HepG2 (cell line): ENCODE measurements at regions not wholly inside any gene's neighbourhood (a gene's known extent, or its start where the extent isn't known, plus 50 kb on each side); places are given as distances from the start of the nearest gene placed in this dataset.

Experiments used
- BORCS8-MEF2B ChIP-seq: sonication (generic); formaldehyde crosslinking; IDR thresholded peaks from 2 replicates; pipeline ENCODE4 v1.8.0; 2022; ENCODE audit warnings: mild to moderate bottlenecking, missing genetic modification reagents
- CBX1 ChIP-seq: IDR thresholded peaks from one replicate; pipeline ENCODE4 v1.6.1; 2016; ENCODE audit warnings: antibody characterized with exemption, low read depth
- CEBPG ChIP-seq: IDR thresholded peaks from 2 replicates; pipeline ENCODE4 v1.6.1; 2016
- DRAP1 ChIP-seq: IDR thresholded peaks from 2 replicates; pipeline ENCODE4 v1.6.1; 2016; ENCODE audit warnings: missing genetic modification reagents, missing compliant biosample characterization
- GABPA ChIP-seq, 2 experiments: IDR thresholded peaks; 2 replicates each; pipeline ENCODE4 v1.6.1; 2011 to 2016; ENCODE audit warnings: low read depth in 2 of 2, low read length in 1 of 2, missing biosample characterization in 1 of 2, missing genetic modification characterization in 1 of 2
- GATA4 ChIP-seq: sonication (generic); IDR thresholded peaks from 2 replicates; pipeline ENCODE4 v1.6.1; 2016; ENCODE audit warnings: antibody characterized with exemption, low read depth, borderline replicate concordance
- HOXA5 ChIP-seq: sonication (generic); formaldehyde crosslinking; IDR thresholded peaks from 2 replicates; pipeline ENCODE4 v1.4.0; 2020; ENCODE audit warnings: missing genetic modification reagents
- MEF2D ChIP-seq: sonication (generic); formaldehyde crosslinking; IDR thresholded peaks from 2 replicates; pipeline ENCODE4 v1.5.1; 2020; ENCODE audit warnings: mild to moderate bottlenecking, missing genetic modification reagents
- POLR2G ChIP-seq: fragments of 200-400 bp; formaldehyde crosslinking; IDR thresholded peaks from 2 replicates; pipeline ENCODE4 v1.6.1; 2018; ENCODE audit warnings: mild to moderate bottlenecking, low read depth, low read length, moderate library complexity
- PRPF4 ChIP-seq: fragments of 200-400 bp; formaldehyde crosslinking; IDR thresholded peaks from 2 replicates; pipeline ENCODE4 v1.6.1; 2016; ENCODE audit warnings: low read length, low read depth; ENCODE audit not compliant: poor library complexity, severe bottlenecking
- RNF219 ChIP-seq: sonication (generic); formaldehyde crosslinking; IDR thresholded peaks from 2 replicates; pipeline ENCODE4 v1.5.0; 2020; ENCODE audit warnings: mild to moderate bottlenecking, missing genetic modification reagents
- SALL1 ChIP-seq: sonication (generic); formaldehyde crosslinking; IDR thresholded peaks from 2 replicates; pipeline ENCODE4 v1.8.0; 2022; ENCODE audit warnings: mild to moderate bottlenecking, missing genetic modification reagents
- SMYD3 ChIP-seq: sonication (generic); formaldehyde crosslinking; IDR thresholded peaks from 2 replicates; pipeline ENCODE4 v1.8.1; 2023; ENCODE audit warnings: mild to moderate bottlenecking, missing genetic modification reagents
- SPEN ChIP-seq: sonication (generic); formaldehyde crosslinking; IDR thresholded peaks from 2 replicates; pipeline ENCODE4 v1.5.1; 2020; ENCODE audit warnings: low read depth, mild to moderate bottlenecking, missing genetic modification reagents
- ZBTB37 ChIP-seq: sonication (generic); formaldehyde crosslinking; IDR thresholded peaks from 2 replicates; pipeline ENCODE4 v1.4.0; 2020; ENCODE audit warnings: mild to moderate bottlenecking, missing genetic modification reagents
- ZNF383 ChIP-seq: sonication (generic); formaldehyde crosslinking; IDR thresholded peaks from 2 replicates; pipeline ENCODE4 v1.4.0; 2020; ENCODE audit warnings: missing genetic modification reagents, mild to moderate bottlenecking, borderline replicate concordance
- ZNF432 ChIP-seq: sonication (generic); formaldehyde crosslinking; IDR thresholded peaks from 2 replicates; pipeline ENCODE4 v1.5.0; 2020; ENCODE audit warnings: missing genetic modification reagents, mild to moderate bottlenecking, borderline replicate concordance
- ZNF660 ChIP-seq: sonication (generic); formaldehyde crosslinking; IDR thresholded peaks from 2 replicates; pipeline ENCODE4 v1.5.1; 2020; ENCODE audit warnings: mild to moderate bottlenecking, low read depth, missing genetic modification reagents, borderline replicate concordance
- ZNF772 ChIP-seq: sonication (generic); formaldehyde crosslinking; IDR thresholded peaks from 2 replicates; pipeline ENCODE4 v1.5.0; 2020; ENCODE audit warnings: mild to moderate bottlenecking, missing genetic modification reagents
- ZNF850 ChIP-seq: sonication (generic); formaldehyde crosslinking; conservative IDR thresholded peaks from 2 replicates; pipeline ENCODE4 v1.9.0; 2021; ENCODE audit warnings: mild to moderate bottlenecking, missing genetic modification reagents
- ZNF883 ChIP-seq: sonication (generic); formaldehyde crosslinking; IDR thresholded peaks from 2 replicates; pipeline ENCODE4 v1.5.1; 2020; ENCODE audit warnings: mild to moderate bottlenecking, missing genetic modification reagents; ENCODE audit errors: not compliant biosample characterization
- TF ChIP-seq, protein P1 (sequence below): sonication (generic); formaldehyde crosslinking; IDR thresholded peaks from 2 replicates; pipeline ENCODE4 v1.5.1; 2020; ENCODE audit warnings: missing genetic modification reagents, mild to moderate bottlenecking, borderline replicate concordance

- TF ChIP-seq MEF2D (CRISPR knock-in tag) (peak; percentile 90; the same call in 1 of the 2 replicates), ZNF883 (CRISPR knock-in tag) (peak; percentile 64), ZNF772 (CRISPR knock-in tag) (peak; percentile 76; the same call in 1 of the 2 replicates), ZBTB37 (CRISPR knock-in tag) (no peak), CBX1 (no peak), GABPA (IDR thresholded peaks at IDR 0.05; ENCODE audit: low read depth, low read length) (no peak), GABPA (CRISPR knock-in tag; IDR thresholded peaks at IDR 0.05; ENCODE audit: low read depth) (peak; percentile 39), SALL1 (CRISPR knock-in tag) (peak; percentile 94), PRPF4 (no peak), ZNF432 (CRISPR knock-in tag) (no peak; the same call in 1 of the 2 replicates), SPEN (CRISPR knock-in tag) (peak; percentile 94), HOXA5 (CRISPR knock-in tag) (peak; percentile 86), POLR2G (peak; percentile 80), BORCS8-MEF2B (CRISPR knock-in tag) (peak; percentile 32), CEBPG (CRISPR knock-in tag) (peak; percentile 38), ZNF850 (no peak), ZNF660 (0 out of 2 replicates have a peak, but pooled peaks have one; percentile 72), GATA4 (peak; percentile 46; the same call in 1 of the 2 replicates), SMYD3 (CRISPR knock-in tag) (peak; percentile 75; the same call in 1 of the 2 replicates), RNF219 (CRISPR knock-in tag) (peak; percentile 87; the same call in 1 of the 2 replicates), DRAP1 (CRISPR knock-in tag) (peak; percentile 71), ZNF383 (CRISPR knock-in tag) (0 out of 2 replicates have a peak, but pooled peaks have one; percentile 86)
- TF ChIP-seq, protein P1, sequence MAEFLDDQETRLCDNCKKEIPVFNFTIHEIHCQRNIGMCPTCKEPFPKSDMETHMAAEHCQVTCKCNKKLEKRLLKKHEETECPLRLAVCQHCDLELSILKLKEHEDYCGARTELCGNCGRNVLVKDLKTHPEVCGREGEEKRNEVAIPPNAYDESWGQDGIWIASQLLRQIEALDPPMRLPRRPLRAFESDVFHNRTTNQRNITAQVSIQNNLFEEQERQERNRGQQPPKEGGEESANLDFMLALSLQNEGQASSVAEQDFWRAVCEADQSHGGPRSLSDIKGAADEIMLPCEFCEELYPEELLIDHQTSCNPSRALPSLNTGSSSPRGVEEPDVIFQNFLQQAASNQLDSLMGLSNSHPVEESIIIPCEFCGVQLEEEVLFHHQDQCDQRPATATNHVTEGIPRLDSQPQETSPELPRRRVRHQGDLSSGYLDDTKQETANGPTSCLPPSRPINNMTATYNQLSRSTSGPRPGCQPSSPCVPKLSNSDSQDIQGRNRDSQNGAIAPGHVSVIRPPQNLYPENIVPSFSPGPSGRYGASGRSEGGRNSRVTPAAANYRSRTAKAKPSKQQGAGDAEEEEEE: peak; percentile 87; the same call in 1 of the 2 replicates
Observed at GRCh38 chr2:8574196-8575037, 107.4 kb upstream of the ID2 start (continued).
